ENCODE measurements at regions not wholly inside any gene's neighbourhood (a gene's known extent, or its start where the extent isn't known, plus 50 kb on each side); places are given as distances from the start of the nearest gene placed in this dataset.

GRCh38 chr11:92436034-92436920 lies 211.7 kb downstream of the FAT3 start:
- H2BK5ac ChIP-seq (ENCODE audit: insufficient read length, low read length): no peak overlapping the region
- no peak overlapping the region for H4K5ac ChIP-seq (ENCODE audit: insufficient read length, low read depth, low read length)
- Mint-ChIP-seq H3K4me1 (peaks cover 20 to 22% of the 10 kb centered on the region in 2 experiments), H3K36me3 (ENCODE audit: insufficient read depth in 1 of 3, low read depth in 3 of 3) (peaks cover 0 to 5% (median 0%) of the 10 kb centered on the region in 3 experiments; a peak in 1 of 7 replicates), H3K4me3 (no peak overlapping the region), H3K27ac (peak overlapping the region in 1 of 3 experiments; percentile 28; a peak in 1 of 7 replicates), H3K9me3 (no peaks in the 10 kb centered on the region), H3K27me3 (ENCODE audit: low read depth) (no peaks in the 10 kb centered on the region)
- no peak overlapping the region for H3K4me2 ChIP-seq (ENCODE audit: insufficient read depth, insufficient read length, low read length)
- H2BK15ac ChIP-seq (ENCODE audit: low read depth, low read length): no peak overlapping the region
- no peak for DNase-seq
- H4K91ac ChIP-seq (ENCODE audit: insufficient read length, low read depth, low read length): no peak overlapping the region
- H3K27ac ChIP-seq (ENCODE audit: insufficient read length, low read depth, low read length): no peak overlapping the region
- no peak overlapping the region for H2AK5ac ChIP-seq (ENCODE audit: insufficient read length, low read length)
- H2AFZ ChIP-seq (ENCODE audit: low read length): no peak overlapping the region
- no peak overlapping the region for H4K8ac ChIP-seq (replicated peaks; ENCODE audit: insufficient read length, low read depth, low read length)
- H3K27me3 ChIP-seq (ENCODE audit: insufficient read depth, low read length): no peaks in the 10 kb centered on the region
- H3K23ac ChIP-seq (ENCODE audit: insufficient read length, low read depth, low read length): no peak overlapping the region
- no peak overlapping the region for H3K56ac ChIP-seq (ENCODE audit: insufficient read length, low read depth, low read length)
- H4K20me1 ChIP-seq (ENCODE audit: control insufficient read depth, insufficient read depth, insufficient read length): no peaks in the 10 kb centered on the region
- no peak overlapping the region for H2BK20ac ChIP-seq (ENCODE audit: low read depth, low read length, poor library complexity, severe bottlenecking)
- peaks cover 2% of the 10 kb centered on the region; the same call in 1 of the 2 replicates for H3K79me2 ChIP-seq (ENCODE audit: insufficient read depth, low read length)
- WGBS (ENCODE audit: extremely low coverage, insufficient read length, low lambda C conversion rate): no CpG with 5 or more reads among the region's 8 CpGs
- no peak overlapping the region for H3K4ac ChIP-seq (ENCODE audit: low read depth, low read length)
- no peak overlapping the region for H3T11ph ChIP-seq (ENCODE audit: low read length)
- no peaks in the 10 kb centered on the region for H3K9me3 ChIP-seq (ENCODE audit: control insufficient read depth, low read depth, low read length)
- H3K14ac ChIP-seq (ENCODE audit: insufficient read depth, low read length): no peak overlapping the region
- H3K79me1 ChIP-seq (ENCODE audit: insufficient read depth, low read depth, low read length, poor library complexity, severe bottlenecking): peaks cover 2% of the 10 kb centered on the region
- peaks cover 4% of the 10 kb centered on the region; the same call in 1 of the 2 replicates for H3K4me1 ChIP-seq (ENCODE audit: insufficient read depth, low read length)
- H2BK120ac ChIP-seq (ENCODE audit: low read depth, low read length, poor library complexity, severe bottlenecking): no peak overlapping the region
- TF ChIP-seq CTCF (conservative IDR thresholded peaks at IDR 0.05): no peak
- H3K23me2 ChIP-seq (ENCODE audit: insufficient read length, low read depth, low read length, poor library complexity, severe bottlenecking): no peaks in the 10 kb centered on the region
- H2BK12ac ChIP-seq (ENCODE audit: insufficient read length, low read depth, low read length): no peak overlapping the region
- H3K18ac ChIP-seq (ENCODE audit: insufficient read length, low read depth, low read length): no peak overlapping the region
- no peak overlapping the region for H3K9ac ChIP-seq (ENCODE audit: extremely low read depth, insufficient read length, low read length)
